K562 (cell line): ENCODE measurements at regions not wholly inside any gene's neighbourhood (a gene's known extent, or its start where the extent isn't known, plus 50 kb on each side); places are given as distances from the start of the nearest gene placed in this dataset.

Source experiments
- ATAC-seq: fragments of 200-7000 bp; cut with Tn5 transposase; 3 replicates; pipeline ENCODE4 v1.9.1; 2020; ENCODE audit warnings: moderate library complexity
- BruUV-seq: library from RNA; stranded (reverse); fragments of 400-500 nt; replicated peaks from 2 replicates; lab custom pipeline; 2021; lab: Mats Ljungman, UMichigan
- CTCF ChIA-PET: fragments of 300-600 bp; formaldehyde crosslinking; extraction: SDS; loops from one replicate; lab custom pipeline; 2021; ENCODE audit warnings: low intra/inter-chr PET ratio; lab: Yijun Ruan, JAX
- POLR2A ChIA-PET: fragments of 300-600, 350-650 bp; sonication (Branson Sonifier 250); formaldehyde crosslinking; extraction: SDS; loops from one replicate; lab custom pipeline; 2021; ENCODE audit warnings: antibody characterized with exemption, inconsistent platforms; lab: Yijun Ruan, JAX
- DNase-seq, 4 experiments: peaks; one replicate each; pipeline versions ENCODE4 v3.0.0 to v3.0.0-alpha.2; 2011 to 2018; ENCODE audit warnings: low spot score in 3 of 4, mixed read lengths in 3 of 4; ENCODE audit errors: extremely low read depth in 1 of 4
- FAIRE-seq: peaks from 2 replicates; lab custom pipeline; 2011; peaks lifted over from hg19 to GRCh38; lab: Jason Lieb, UNC
- H2AFZ ChIP-seq: 2 replicates; pipeline ENCODE4 v1.6.0; 2011; ENCODE audit warnings: low read depth, low read length, control low read depth, inconsistent platforms
- H3K27ac ChIP-seq: fragments of 200-600 bp; 3 replicates; pipeline ENCODE4 v1.8.0; 2011; ENCODE audit warnings: low read depth, mild to moderate bottlenecking, control low read depth, inconsistent platforms, low read length, moderate library complexity, mixed read lengths; ENCODE audit errors: extremely low read depth
- H3K27me3 ChIP-seq, 2 experiments: fragments of 300-600 bp in 1 of 2; 2 replicates in 1 of 2; 3 replicates in 1 of 2; pipeline versions ENCODE4 v1.6.0 to v1.8.0; 2011; ENCODE audit warnings: inconsistent platforms in 2 of 2, low read length in 2 of 2, mild to moderate bottlenecking in 1 of 2, mixed read lengths in 1 of 2, moderate library complexity in 1 of 2; ENCODE audit not compliant: control insufficient read depth in 2 of 2, insufficient read depth in 2 of 2
- H3K36me3 ChIP-seq: fragments of 300-600 bp; 3 replicates; pipeline ENCODE4 v1.8.0; 2011; ENCODE audit warnings: mild to moderate bottlenecking, low read length, inconsistent platforms; ENCODE audit not compliant: control insufficient read depth, insufficient read depth
- H3K4me1 ChIP-seq, 2 experiments: fragments of 200-600 bp in 1 of 2; replicated peaks in 1 of 2; 2 replicates in 1 of 2; 3 replicates in 1 of 2; pipeline versions ENCODE4 v1.5.1 to v1.8.0; 2011; ENCODE audit warnings: inconsistent platforms in 2 of 2, low read length in 2 of 2, mild to moderate bottlenecking in 1 of 2, mixed read lengths in 1 of 2, moderate library complexity in 1 of 2; ENCODE audit not compliant: control insufficient read depth in 2 of 2, insufficient read depth in 2 of 2
- H3K4me2 ChIP-seq: 2 replicates; pipeline ENCODE4 v1.6.1; 2011; ENCODE audit warnings: low read length, control low read depth, inconsistent platforms, mixed read lengths; ENCODE audit not compliant: insufficient read depth
- H3K4me3 ChIP-seq: fragments of 200-600 bp; sonication (generic), shearing (Covaris generic); 2 replicates; pipeline ENCODE4 v1.5.1; 2016; ENCODE audit warnings: control low read depth, inconsistent platforms
- H3K79me2 ChIP-seq: fragments of 200-600 bp; 3 replicates; pipeline ENCODE4 v1.8.0; 2011; ENCODE audit warnings: low read length, inconsistent platforms; ENCODE audit not compliant: control insufficient read depth, insufficient read depth
- H3K9ac ChIP-seq, 2 experiments: 2 replicates each; pipeline versions ENCODE4 v1.6.0 to v1.6.1; 2011; ENCODE audit warnings: low read depth in 2 of 2, low read length in 2 of 2, control low read depth in 1 of 2, inconsistent platforms in 1 of 2, mild to moderate bottlenecking in 1 of 2, mixed read lengths in 1 of 2; ENCODE audit not compliant: insufficient read depth in 1 of 2
- H3K9me1 ChIP-seq: one replicate; pipeline ENCODE4 v1.6.0; 2011; ENCODE audit warnings: inconsistent platforms, mild to moderate bottlenecking, low read length, moderate library complexity; ENCODE audit not compliant: control insufficient read depth, insufficient read depth
- H3K9me3 ChIP-seq: replicated peaks from 2 replicates; pipeline ENCODE4 v1.5.1; 2011; ENCODE audit warnings: low read depth, low read length, inconsistent platforms; ENCODE audit not compliant: control insufficient read depth, insufficient read depth
- H4K20me1 ChIP-seq: replicated peaks from 2 replicates; pipeline ENCODE4 v1.6.1; 2011; ENCODE audit warnings: low read length, inconsistent platforms, mixed read lengths; ENCODE audit not compliant: control insufficient read depth, insufficient read depth
- EHMT2 ChIP-seq: fragments of 450-650 bp; IDR thresholded peaks from 2 replicates; pipeline ENCODE4 v1.6.1; 2018; ENCODE audit warnings: antibody characterized with exemption
- ILK ChIP-seq: fragments of 450-650 bp; IDR thresholded peaks from 2 replicates; pipeline ENCODE4 v1.6.1; 2016; ENCODE audit warnings: missing genetic modification characterization, low read depth, mild to moderate bottlenecking, missing compliant biosample characterization, moderate library complexity, borderline replicate concordance
- MYBL2 ChIP-seq, 2 experiments: fragments of 450-650 bp in 1 of 2; sonication (generic) in 1 of 2; formaldehyde crosslinking in 1 of 2; IDR thresholded peaks; 2 replicates each; pipeline versions ENCODE4 v1.6.1 to v1.8.1; 2017 to 2022; ENCODE audit warnings: borderline replicate concordance in 1 of 2, inconsistent platforms in 1 of 2, low read depth in 1 of 2, mild to moderate bottlenecking in 1 of 2, missing genetic modification reagents in 1 of 2, moderate library complexity in 1 of 2
- PHTF2 ChIP-seq: fragments of 250-450 bp; sonication (Bioruptor Pico); IDR thresholded peaks from 2 replicates; pipeline ENCODE4 v1.5.0; 2021; ENCODE audit warnings: mild to moderate bottlenecking
- SP1 ChIP-seq: sonication (generic); formaldehyde crosslinking; IDR thresholded peaks from 2 replicates; pipeline ENCODE4 v1.8.1; 2022; ENCODE audit warnings: mild to moderate bottlenecking, missing genetic modification reagents
- SP2 ChIP-seq: IDR thresholded peaks from 2 replicates; pipeline ENCODE4 v1.6.1; 2011; ENCODE audit warnings: mild to moderate bottlenecking, low read depth, low read length, moderate library complexity; ENCODE audit not compliant: poor library complexity, severe bottlenecking; ENCODE audit errors: extremely low read depth
- SREBF1 ChIP-seq: fragments of 150-350 bp; IDR thresholded peaks from 2 replicates; pipeline ENCODE4 v1.6.1; 2014; ENCODE audit warnings: antibody characterized with exemption, low read depth, low read length, borderline replicate concordance
- TOE1 ChIP-seq, 2 experiments: fragments of 450-650 bp in 1 of 2; sonication (generic) in 1 of 2; formaldehyde crosslinking in 1 of 2; IDR thresholded peaks; 2 replicates each; pipeline versions ENCODE4 v1.7.1 to v1.8.0; 2016 to 2022; ENCODE audit warnings: borderline replicate concordance in 2 of 2, mild to moderate bottlenecking in 2 of 2, antibody characterized with exemption in 1 of 2, inconsistent platforms in 1 of 2, low read depth in 1 of 2, missing genetic modification reagents in 1 of 2, moderate library complexity in 1 of 2
- ZNF124 ChIP-seq: sonication (generic); formaldehyde crosslinking; IDR thresholded peaks from 2 replicates; pipeline ENCODE4 v1.8.1; 2022; ENCODE audit warnings: missing genetic modification reagents
- WGBS: fragments of 100-300 bp; shearing (Covaris generic); methylation state at CpG from one replicate; pipeline ENCODE4 v1.1.6; 2016; ENCODE audit warnings: low coverage, mixed read lengths; ENCODE audit not compliant: insufficient coverage; ENCODE audit errors: missing lambda C conversion rate; 5-methylcytosine and 5-hydroxymethylcytosine counted together
- in situ Hi-C: fragments of 300-500 bp; cut with MboI; formaldehyde crosslinking; loops from 4 replicates; pipeline ENCODE4 v1.15.0; 2018; ENCODE audit warnings: inconsistent platforms, mixed read lengths
- intact Hi-C: fragments of 100-400 bp; cut with micrococcal nuclease; formaldehyde crosslinking; loops from 2 replicates; pipeline ENCODE4 v1.14.2; 2022

DNA sequence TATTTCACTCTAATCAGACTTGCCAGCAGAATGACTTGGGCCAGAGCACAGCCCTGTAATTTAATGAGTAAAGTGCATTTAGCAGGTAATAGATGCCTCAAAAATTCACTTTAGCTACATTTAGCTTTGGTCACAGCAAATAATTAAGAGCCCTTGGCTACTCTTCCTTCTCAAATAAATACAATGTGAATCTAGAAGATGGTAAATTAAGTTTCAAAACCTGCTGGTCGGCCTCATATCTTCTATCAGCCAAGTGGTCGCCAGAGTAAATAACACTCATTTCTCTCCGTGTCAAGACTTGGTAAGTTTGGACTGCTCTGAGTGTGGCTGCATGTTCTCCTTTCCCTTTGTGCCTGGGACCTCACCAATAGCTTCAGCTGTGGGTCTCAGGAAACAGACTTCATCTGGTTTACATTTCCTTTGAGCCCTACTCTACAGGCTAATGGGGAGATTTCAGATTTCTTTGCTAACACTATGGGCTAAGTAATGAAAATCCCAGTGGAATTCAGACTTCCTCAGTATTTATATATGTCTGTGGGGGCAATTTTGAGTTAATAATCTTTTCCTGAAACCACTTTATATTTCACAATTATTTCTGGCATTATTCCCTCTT lies 375.8 kb downstream of the RBM43 start:
- CTCF ChIA-PET: no interaction called here
- Histone ChIP-seq H3K9ac (no peak overlapping the region), H3K9me1 (no peaks in the 10 kb centered on the region), H3K4me3 (no peak overlapping the region), H3K27ac (no peak overlapping the region), H3K9me3 (no peaks in the 10 kb centered on the region), H3K79me2 (no peaks in the 10 kb centered on the region), H2AFZ (no peak overlapping the region), H4K20me1 (no peaks in the 10 kb centered on the region), H3K4me1 (no peaks in the 10 kb centered on the region), H3K27me3 (no peaks in the 10 kb centered on the region), H3K4me2 (no peak overlapping the region), H3K36me3 (no peaks in the 10 kb centered on the region)
- in situ Hi-C loops (no loop called here), intact Hi-C loops (no loop called here)
- WGBS: 4% methylated on average over 3 of the region's 3 CpGs
- no peak for ATAC-seq
- no peak for TF ChIP-seq ZNF124
- TF ChIP-seq TOE1 (IDR thresholded peaks at IDR 0.05; ENCODE audit: borderline replicate concordance): no peak
- no peak for TF ChIP-seq TOE1 (CRISPR knock-in tag; IDR thresholded peaks at IDR 0.05; ENCODE audit: borderline replicate concordance, low read depth)
- TF ChIP-seq PHTF2: no peak
- TF ChIP-seq SP1 (CRISPR knock-in tag): no peak
- no peak for TF ChIP-seq MYBL2 (IDR thresholded peaks at IDR 0.05; ENCODE audit: low read depth)
- TF ChIP-seq MYBL2 (CRISPR knock-in tag; IDR thresholded peaks at IDR 0.05; ENCODE audit: borderline replicate concordance): no peak
- TF ChIP-seq SREBF1: no peak
- no peak for TF ChIP-seq EHMT2
- TF ChIP-seq ILK (tag): no peak
- TF ChIP-seq SP2: no peak
- POLR2A ChIA-PET: no interaction called here
- no TSS peak for BruUV-seq
- no peak for FAIRE-seq
- no peak for DNase-seq
